H1 (cell line): ENCODE measurements at regions not wholly inside any gene's neighbourhood (a gene's known extent, or its start where the extent isn't known, plus 50 kb on each side); places are given as distances from the start of the nearest gene placed in this dataset.

Experiments used
- CHD7 ChIP-seq: fragments of 300-600 bp; sonication (generic); IDR thresholded peaks from 2 replicates; pipeline ENCODE4 v1.7.1; 2012; ENCODE audit warnings: low read length, moderate library complexity, mild to moderate bottlenecking, inconsistent platforms; ENCODE audit not compliant: insufficient replicate concordance
- MAX ChIP-seq: IDR thresholded peaks from 2 replicates; pipeline ENCODE4 v1.6.1; 2012; ENCODE audit warnings: inconsistent platforms

GRCh38 chr2:19749507-19749836 lies 152.3 kb downstream of the TTC32 start (continued):
- TF ChIP-seq CHD7 (no peak), MAX (no peak)
- TF ChIP-seq, all 59 proteins: peak for 0
